HepG2 (cell line): ENCODE measurements at regions not wholly inside any gene's neighbourhood (a gene's known extent, or its start where the extent isn't known, plus 50 kb on each side); places are given as distances from the start of the nearest gene placed in this dataset.

Experiments used
- AFF4 ChIP-seq: sonication (generic); formaldehyde crosslinking; IDR thresholded peaks from 2 replicates; pipeline ENCODE4 v1.4.0; 2020; ENCODE audit warnings: missing genetic modification reagents
- ATF2 ChIP-seq: sonication (generic); formaldehyde crosslinking; IDR thresholded peaks from 2 replicates; pipeline ENCODE4 v1.4.0; 2020; ENCODE audit warnings: missing genetic modification reagents
- ESRRA ChIP-seq: sonication (generic); formaldehyde crosslinking; IDR thresholded peaks from 2 replicates; pipeline ENCODE4 v1.5.1; 2020; ENCODE audit warnings: mild to moderate bottlenecking, low read depth, missing genetic modification reagents
- KDM1A ChIP-seq: IDR thresholded peaks from 2 replicates; pipeline ENCODE4 v1.6.1; 2016; ENCODE audit warnings: missing compliant biosample characterization
- MEIS2 ChIP-seq: sonication (generic); formaldehyde crosslinking; IDR thresholded peaks from 2 replicates; pipeline ENCODE4 v1.9.0; 2021; ENCODE audit warnings: mild to moderate bottlenecking, missing genetic modification reagents
- POLR2AphosphoS5 ChIP-seq: IDR thresholded peaks from 2 replicates; pipeline ENCODE4 v1.6.1; 2012; ENCODE audit warnings: low read depth, low read length
- U2AF2 ChIP-seq: fragments of 200-400 bp; formaldehyde crosslinking; IDR thresholded peaks from 2 replicates; pipeline ENCODE4 v1.6.1; 2017; ENCODE audit warnings: low read depth, mild to moderate bottlenecking, low read length
- YY1 ChIP-seq: IDR thresholded peaks from 2 replicates; pipeline ENCODE4 v1.6.1; 2011; ENCODE audit warnings: low read length, low read depth, moderate library complexity, mild to moderate bottlenecking; ENCODE audit not compliant: insufficient read depth, insufficient replicate concordance
- ZFX ChIP-seq: sonication (generic); formaldehyde crosslinking; IDR thresholded peaks from 2 replicates; pipeline ENCODE4 v1.4.0; 2020; ENCODE audit warnings: mild to moderate bottlenecking, low read depth, missing genetic modification reagents, moderate library complexity
- ZNF513 ChIP-seq: sonication (generic); formaldehyde crosslinking; conservative IDR thresholded peaks from 2 replicates; pipeline ENCODE4 v1.5.0; 2020; ENCODE audit warnings: missing genetic modification reagents
- ZNF558 ChIP-seq: sonication (generic); formaldehyde crosslinking; IDR thresholded peaks from 2 replicates; pipeline ENCODE4 v1.9.0; 2022; ENCODE audit warnings: mild to moderate bottlenecking, missing genetic modification reagents, borderline replicate concordance
- ZNF816 ChIP-seq: sonication (generic); formaldehyde crosslinking; IDR thresholded peaks from 2 replicates; pipeline ENCODE4 v1.8.0; 2022; ENCODE audit warnings: missing genetic modification reagents, mild to moderate bottlenecking, borderline replicate concordance
- TF ChIP-seq, protein P1 (sequence below): sonication (generic); formaldehyde crosslinking; IDR thresholded peaks from 2 replicates; pipeline ENCODE4 v1.4.0; 2020; ENCODE audit warnings: mild to moderate bottlenecking, missing genetic modification reagents

DNA sequence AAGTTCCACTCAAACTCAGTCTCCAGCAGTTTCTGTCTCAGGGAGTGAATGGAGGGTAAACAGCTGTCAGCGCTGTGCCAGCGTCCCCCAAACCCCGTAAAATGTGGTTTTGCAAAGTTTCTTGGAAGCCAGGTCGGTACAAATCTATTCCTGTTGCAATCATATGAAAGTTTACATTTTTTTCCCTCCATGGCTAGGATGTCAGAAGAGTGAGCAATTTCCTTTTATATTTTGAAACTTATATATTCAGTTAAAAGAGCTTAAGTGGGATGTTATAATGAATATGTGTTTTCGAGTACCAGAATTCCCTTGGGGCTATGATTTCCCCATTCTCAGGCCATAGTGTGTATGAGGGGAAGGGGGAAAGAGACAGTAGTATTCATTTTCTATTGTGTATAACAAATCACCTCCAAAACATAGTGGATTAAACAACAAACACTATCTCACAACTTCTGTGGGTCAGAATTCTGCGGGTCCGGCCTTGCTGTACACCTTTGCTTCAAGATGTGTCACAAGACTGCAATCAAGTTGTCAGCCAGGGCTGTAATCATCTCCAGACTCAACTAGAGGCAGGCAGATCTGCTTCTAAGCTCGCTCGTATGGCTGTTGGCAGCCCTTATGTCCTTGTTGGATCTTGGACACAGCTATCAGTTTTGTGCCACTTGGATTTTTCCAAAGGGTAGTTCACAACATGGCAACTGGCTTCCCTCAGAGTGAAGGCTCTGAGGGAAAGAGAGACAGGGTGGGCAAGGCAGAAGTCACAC is 107.4 kb downstream of the SNX18 start:
- no peak for TF ChIP-seq ZNF816 (CRISPR knock-in tag)
- no peak for TF ChIP-seq ZNF513
- TF ChIP-seq U2AF2: no peak
- no peak for TF ChIP-seq ZNF558
- no peak for TF ChIP-seq KDM1A (CRISPR knock-in tag)
- no peak for TF ChIP-seq MEIS2 (CRISPR knock-in tag)
- no peak for TF ChIP-seq ATF2 (CRISPR knock-in tag)
- no peak for TF ChIP-seq ZFX (CRISPR knock-in tag)
- TF ChIP-seq, protein P1, sequence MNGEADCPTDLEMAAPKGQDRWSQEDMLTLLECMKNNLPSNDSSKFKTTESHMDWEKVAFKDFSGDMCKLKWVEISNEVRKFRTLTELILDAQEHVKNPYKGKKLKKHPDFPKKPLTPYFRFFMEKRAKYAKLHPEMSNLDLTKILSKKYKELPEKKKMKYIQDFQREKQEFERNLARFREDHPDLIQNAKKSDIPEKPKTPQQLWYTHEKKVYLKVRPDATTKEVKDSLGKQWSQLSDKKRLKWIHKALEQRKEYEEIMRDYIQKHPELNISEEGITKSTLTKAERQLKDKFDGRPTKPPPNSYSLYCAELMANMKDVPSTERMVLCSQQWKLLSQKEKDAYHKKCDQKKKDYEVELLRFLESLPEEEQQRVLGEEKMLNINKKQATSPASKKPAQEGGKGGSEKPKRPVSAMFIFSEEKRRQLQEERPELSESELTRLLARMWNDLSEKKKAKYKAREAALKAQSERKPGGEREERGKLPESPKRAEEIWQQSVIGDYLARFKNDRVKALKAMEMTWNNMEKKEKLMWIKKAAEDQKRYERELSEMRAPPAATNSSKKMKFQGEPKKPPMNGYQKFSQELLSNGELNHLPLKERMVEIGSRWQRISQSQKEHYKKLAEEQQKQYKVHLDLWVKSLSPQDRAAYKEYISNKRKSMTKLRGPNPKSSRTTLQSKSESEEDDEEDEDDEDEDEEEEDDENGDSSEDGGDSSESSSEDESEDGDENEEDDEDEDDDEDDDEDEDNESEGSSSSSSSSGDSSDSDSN: no peak
- no peak for TF ChIP-seq ESRRA (CRISPR knock-in tag)
- no peak for TF ChIP-seq POLR2AphosphoS5
- no peak for TF ChIP-seq AFF4
- TF ChIP-seq YY1: no peak
